GM18861 (cell line): ENCODE measurements at regions not wholly inside any gene's neighbourhood (a gene's known extent, or its start where the extent isn't known, plus 50 kb on each side); places are given as distances from the start of the nearest gene placed in this dataset.
"Not testable (repeated sequence)": the region's sequence is repeated elsewhere in the genome, so short reads cannot be mapped to it uniquely, and the experiment has no call there.

Experiments
- ATAC-seq: cut with Tn5 transposase; IDR thresholded peaks from one replicate; pipeline ENCODE4 v1.9.1; 2021; ENCODE audit not compliant: unreplicated experiment

GRCh38 chr5:97575322-97575721, 392.3 kb upstream of the RIOK2 start:
- ATAC-seq: no peak

GRCh38 chr5:97576956-97577355, 393.9 kb upstream of the RIOK2 start:
- ATAC-seq: no peak

GRCh38 chr5:97579977-97580376, 396.9 kb upstream of the RIOK2 start:
- ATAC-seq: not testable (repeated sequence)

GRCh38 chr5:97580746-97581145, 397.7 kb upstream of the RIOK2 start:
- ATAC-seq: no peak

- no peak for ATAC-seq
Measured at GRCh38 chr5:97591781-97592180, 408.7 kb upstream of the RIOK2 start.

GRCh38 chr5:97600486-97600885, 417.4 kb upstream of the RIOK2 start:
- no peak for ATAC-seq

GRCh38 chr5:97601651-97602050, 418.6 kb upstream of the RIOK2 start:
- ATAC-seq: no peak

GRCh38 chr5:97606531-97606930, 423.5 kb upstream of the RIOK2 start:
- ATAC-seq: no peak

- ATAC-seq: no peak
Measured at GRCh38 chr5:97608501-97608900, 425.5 kb upstream of the RIOK2 start.

GRCh38 chr5:97618721-97619120, 435.7 kb upstream of the RIOK2 start:
- no peak for ATAC-seq

- ATAC-seq: no peak
Measured at GRCh38 chr5:97623441-97623840, 440.4 kb upstream of the RIOK2 start.

- ATAC-seq: no peak
Measured at GRCh38 chr5:97624886-97625285, 441.8 kb upstream of the RIOK2 start.

GRCh38 chr5:97627272-97627671, 444.2 kb upstream of the RIOK2 start:
- ATAC-seq: no peak

GRCh38 chr5:97628031-97628430, 445.0 kb upstream of the RIOK2 start:
- ATAC-seq: no peak

GRCh38 chr5:97628807-97629206, 445.8 kb upstream of the RIOK2 start:
- no peak for ATAC-seq

GRCh38 chr5:97629276-97629675, 446.2 kb upstream of the RIOK2 start:
- no peak for ATAC-seq

- ATAC-seq: no peak
Measured at GRCh38 chr5:97635553-97635952, 452.5 kb upstream of the RIOK2 start.

GRCh38 chr5:97636766-97637165, 453.7 kb upstream of the RIOK2 start:
- ATAC-seq: no peak

- ATAC-seq: no peak
Measured at GRCh38 chr5:97641081-97641480, 458.0 kb upstream of the RIOK2 start.

GRCh38 chr5:97644206-97644605, 461.2 kb upstream of the RIOK2 start:
- ATAC-seq: no peak

- no peak for ATAC-seq
Measured at GRCh38 chr5:97644896-97645295, 461.8 kb upstream of the RIOK2 start.

- no peak for ATAC-seq
Measured at GRCh38 chr5:97657239-97657638, 474.2 kb upstream of the RIOK2 start.

- ATAC-seq: no peak
Measured at GRCh38 chr5:97658116-97658900, 475.3 kb upstream of the RIOK2 start.
